ENCODE measurements at regions not wholly inside any gene's neighbourhood (a gene's known extent, or its start where the extent isn't known, plus 50 kb on each side); places are given as distances from the start of the nearest gene placed in this dataset.

DNA sequence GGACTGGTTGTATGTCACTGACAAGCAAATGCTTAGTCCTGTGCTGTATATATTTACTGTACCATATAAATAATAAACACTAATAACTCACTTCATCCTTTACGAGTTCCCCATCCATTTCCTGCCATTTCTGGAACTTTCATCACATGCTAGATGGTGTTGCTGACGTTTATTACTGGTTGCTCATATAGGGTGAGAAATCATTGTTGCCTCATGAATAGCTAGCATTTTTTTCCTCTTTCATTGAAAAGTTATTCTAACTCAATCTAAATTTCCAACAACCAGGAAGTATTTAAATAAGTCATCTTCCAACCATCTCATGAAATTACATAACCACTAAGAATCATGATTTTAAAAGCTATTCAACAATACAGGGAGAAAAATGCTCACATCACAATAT is 88.6 kb upstream of the RCN1 start:
- no peak for DNase-seq (ENCODE audit: low spot score)

DNA sequence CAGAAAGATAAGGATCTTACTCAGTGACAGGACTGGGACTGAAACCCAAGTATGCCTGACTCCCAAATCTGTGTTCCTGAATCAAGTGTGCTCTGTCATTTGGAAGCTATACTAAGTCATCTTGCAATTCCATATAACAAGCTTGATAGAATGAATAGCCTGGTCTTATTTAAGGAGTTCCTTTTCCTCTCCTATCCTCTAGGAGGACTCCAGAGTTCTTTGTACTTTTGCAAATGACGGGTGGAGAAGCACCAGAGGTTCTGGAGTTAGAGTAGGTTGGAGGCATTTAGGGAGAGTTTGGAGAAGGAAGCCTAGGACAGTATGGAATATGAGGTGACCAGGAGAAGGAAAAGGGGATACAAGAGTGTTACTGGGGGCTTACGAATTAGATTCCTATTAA is 92.9 kb upstream of the RCN1 start:
- DNase-seq (ENCODE audit: low spot score) = no peak

DNA sequence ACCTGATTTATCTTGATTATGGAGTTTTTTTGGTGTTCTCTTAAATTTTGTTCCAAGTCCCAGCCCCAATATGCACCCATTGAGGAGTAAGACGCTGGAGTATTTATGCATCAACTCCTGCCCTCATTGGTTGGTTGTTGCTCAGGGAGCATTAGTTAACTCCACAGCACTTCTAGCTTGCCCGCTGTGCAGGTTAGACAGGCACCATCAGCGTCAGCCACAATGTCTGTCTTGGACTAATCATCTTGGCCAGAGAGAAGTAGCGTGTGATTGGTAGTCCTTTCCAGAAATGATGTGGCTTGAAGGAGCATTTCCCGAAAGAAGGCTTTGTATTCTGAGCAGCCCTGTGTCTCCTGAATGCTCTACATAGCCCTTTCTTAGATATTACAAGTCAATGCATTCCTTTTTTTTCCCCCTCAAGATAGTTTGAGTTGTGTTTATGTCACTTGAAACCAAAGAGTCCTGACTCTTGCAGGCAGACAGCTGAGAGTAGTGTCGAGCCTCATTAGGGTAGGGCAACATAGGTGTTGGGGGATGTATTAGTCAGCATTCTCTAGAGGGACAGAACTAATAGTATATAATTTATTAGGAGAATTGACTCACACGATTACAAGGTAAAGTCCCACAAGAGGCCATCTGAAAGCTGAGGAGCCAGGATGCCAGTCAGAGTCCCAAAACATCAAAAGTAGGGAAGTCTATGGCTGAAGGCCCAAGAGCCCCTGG is 94.6 kb upstream of the RCN1 start:
- no peak for DNase-seq (ENCODE audit: low spot score)

DNA sequence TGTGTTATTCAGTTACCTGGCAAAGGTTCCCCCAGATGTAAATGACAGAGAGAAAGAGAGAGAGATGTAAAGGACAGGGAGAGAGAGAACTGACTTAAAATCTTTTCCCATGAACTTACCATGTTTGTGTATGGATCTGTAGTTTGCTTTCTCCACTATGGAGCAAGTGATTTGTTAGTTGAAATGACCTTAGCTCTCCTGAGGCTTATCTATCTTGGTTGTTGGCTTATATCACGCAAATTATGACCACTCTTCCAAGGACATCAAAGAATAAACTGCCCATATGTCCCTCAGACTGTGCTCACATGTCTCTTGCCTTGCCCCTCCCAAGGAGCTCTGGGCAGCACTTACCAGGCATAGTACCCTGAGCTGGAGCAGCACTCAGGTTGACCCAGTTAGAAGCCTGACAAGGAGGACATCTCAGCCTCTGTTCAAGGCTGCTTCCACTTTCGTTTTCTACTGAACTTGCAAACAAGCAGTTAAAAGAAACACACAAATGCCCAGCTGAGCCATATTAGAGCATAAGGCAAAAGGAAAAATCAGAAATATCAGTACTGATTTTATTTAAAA is 95.3 kb upstream of the RCN1 start:
- DNase-seq (ENCODE audit: low spot score) = no peak

DNA sequence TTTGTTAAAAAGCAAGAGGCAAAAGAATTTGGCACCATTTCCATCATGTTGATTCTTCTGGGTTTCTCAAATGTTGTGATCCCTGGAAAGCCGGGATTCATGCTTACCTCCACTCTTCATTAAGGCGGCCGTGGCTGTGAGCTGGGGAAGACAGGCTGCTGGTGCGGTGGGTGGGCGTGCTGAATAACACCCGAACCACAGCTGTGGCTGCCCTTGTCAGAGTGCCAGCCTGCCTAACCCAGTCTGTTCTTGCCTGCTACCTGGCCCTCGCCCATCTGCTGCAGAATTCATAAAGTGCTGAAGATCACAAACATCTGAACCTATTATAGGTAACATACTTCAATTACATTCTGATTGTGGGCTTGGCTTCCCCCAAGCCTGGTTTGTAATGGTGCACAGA is 95.8 kb upstream of the RCN1 start:
- DNase-seq (ENCODE audit: low spot score) = no peak

DNA sequence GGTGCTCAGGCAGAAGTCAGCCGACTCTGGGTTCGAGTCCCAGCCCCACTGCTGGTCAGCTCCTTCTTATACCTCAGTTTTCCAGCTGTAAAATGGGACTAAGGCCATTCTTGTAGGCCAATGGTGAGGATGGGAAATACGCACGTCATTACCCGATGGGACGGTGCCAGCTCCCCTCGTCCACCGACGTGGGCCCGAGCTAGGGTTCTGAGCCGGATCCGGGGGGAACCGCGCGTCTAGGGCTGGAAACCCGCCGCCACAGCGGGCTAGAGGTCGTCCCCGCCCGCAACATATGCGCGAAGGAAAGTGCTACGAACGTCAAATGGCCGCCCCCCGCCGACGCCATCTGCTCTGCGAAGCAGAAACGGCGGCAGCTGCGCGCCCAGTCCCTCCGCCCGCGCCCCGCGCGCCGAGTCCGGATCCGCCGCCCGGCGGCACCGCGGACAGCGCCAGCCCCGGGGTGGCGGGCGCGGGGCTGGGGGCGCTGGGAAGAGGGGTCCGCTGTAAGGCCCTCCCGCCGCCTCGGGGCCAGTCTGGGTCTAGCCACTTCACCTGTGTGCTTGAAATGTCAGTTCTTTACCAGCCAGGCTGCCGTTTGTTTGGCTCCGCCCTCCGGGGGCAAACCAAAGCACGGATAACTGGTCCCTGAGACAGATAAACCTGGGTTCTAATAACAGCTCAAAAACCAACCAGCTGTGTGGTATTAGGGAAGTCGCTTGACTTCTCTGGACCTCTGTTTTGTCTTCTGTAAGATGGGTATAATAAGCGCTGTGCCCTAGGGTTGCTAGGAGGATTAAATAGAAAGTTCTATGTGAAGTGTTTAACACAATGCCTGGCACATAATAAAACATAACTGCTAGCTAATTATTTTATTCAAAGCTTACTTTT is 103.5 kb upstream of the RCN1 start:
- DNase-seq (ENCODE audit: low spot score) = no peak

DNA sequence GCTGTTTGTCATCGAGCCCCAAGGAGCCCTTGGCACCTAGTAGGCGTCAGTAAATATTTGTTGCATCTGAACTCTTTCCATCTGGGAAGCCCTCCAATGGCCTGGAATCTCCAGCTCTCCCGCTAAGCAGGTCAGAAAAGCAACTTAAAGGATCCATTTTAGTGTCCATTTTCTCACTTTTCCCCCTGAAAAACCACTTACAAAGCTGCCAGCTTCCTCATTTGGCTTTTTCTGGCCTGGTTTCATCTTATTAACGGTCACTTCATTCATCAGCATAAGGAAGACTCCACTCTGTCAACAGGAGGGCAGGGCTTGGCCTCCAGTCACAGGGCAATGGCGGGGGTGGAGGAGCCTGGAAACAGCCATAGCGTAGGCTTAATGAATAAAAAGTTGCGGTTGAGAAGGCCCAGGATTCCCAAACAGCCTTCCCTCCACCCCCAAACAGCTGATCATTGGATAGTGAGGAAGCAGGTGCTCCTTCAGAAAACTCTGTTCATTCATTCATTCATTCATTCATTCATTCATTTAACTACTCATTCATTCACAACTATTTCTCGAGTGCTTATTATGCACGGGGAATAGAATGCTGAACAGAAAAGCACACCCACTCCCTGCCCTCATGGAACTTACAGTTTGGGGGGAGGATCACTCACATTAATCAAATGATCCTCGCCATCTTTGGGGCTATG is 104.5 kb upstream of the RCN1 start:
- DNase-seq (ENCODE audit: low spot score) = no peak

DNA sequence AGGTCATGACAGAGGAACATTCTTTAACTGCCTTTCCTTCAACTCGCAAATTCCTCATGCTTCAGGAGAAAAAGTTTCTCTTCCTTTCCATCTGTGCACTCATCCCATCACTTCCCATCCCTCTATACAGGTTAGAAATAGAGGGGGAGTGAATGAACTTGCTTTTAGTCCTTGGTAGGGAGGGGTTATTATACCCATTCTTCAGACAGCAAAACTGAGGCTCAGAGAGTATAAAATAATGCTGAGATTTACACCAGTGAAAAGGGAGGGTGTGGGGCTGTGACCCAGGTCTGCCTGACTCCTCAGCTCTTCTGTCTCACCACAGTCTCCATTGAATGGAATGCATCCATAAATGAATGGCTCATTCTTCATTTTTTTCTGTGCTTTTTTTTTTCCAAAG is 109.4 kb upstream of the RCN1 start:
- no peak for DNase-seq (ENCODE audit: low spot score)

DNA sequence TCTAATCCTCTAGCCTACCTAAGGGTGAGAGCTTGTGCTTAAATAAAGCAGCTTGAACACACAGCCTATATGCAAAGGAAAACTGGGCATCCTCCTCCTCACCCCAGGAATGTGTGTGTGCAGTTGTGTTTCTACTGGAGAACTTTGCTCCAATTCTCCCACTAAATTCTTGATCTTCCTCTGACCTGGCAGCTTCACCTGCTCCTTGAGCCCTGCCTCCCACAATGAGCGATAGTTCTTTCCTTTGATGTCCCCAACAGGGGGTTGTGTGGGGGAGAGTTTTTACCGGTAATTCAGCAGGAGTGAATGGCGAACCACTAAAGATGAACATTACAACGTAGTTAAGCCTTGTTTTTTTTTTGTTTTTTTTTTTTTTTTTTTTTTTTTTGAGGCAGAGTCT is 113.5 kb upstream of the RCN1 start:
- DNase-seq (ENCODE audit: low spot score) = no peak

DNA sequence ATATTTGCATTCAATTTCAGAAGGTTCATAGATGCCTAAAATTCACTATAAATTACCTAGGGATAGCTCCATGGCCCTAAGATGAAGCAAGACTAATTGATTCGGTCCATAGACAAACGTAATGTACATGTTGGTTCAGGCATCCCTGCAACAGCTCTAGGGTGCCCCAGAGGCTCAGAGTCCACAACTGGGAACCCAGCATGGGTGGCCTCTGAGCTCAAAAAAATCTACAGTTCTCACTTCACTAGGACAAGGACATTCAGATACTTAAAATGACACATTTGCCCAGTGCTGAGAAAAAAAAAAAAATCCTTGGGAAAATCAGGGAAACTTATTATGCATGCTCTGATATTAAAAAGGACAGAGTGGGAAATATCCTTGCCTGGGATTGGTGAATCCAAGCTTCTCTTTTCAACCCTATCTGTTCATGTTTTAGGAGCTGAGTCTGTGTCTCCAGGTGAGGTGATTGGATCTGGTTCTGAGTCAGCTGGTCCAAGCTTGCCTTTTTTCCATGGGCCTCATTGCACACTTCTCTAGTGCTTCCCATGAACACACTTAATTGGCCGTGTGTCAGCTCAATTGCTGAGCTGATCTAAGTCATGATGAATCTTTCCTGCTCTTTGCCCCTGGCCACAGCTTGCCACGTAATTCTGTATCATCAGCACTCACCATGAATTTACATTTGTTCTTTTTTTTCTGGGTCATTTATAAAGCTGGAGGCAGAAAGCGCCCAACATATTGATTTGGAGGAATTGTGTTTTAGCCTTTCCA is 116.3 kb upstream of the RCN1 start:
- peak; percentile 91 for DNase-seq (ENCODE audit: low spot score)

DNA sequence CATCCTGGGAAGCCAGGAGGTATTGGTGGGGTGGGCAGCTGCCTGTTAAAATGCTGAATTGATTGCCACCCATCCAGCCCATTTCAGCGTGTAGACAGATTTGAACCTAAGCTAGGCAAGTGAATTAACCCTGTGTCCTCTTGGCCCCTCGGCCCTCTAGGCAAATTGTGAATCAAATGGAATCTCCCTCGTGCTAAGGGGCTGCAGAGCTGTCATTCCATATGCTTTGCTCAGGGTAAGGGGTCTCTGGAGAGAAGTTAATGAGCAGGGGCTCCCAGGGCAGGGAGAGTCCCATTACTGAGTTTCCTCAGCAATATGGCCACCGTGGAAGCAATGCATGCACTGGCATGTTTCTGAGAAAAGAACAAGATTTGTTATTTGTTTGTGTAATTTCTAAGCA is 117.7 kb upstream of the RCN1 start:
- no peak for DNase-seq (ENCODE audit: low spot score)

DNA sequence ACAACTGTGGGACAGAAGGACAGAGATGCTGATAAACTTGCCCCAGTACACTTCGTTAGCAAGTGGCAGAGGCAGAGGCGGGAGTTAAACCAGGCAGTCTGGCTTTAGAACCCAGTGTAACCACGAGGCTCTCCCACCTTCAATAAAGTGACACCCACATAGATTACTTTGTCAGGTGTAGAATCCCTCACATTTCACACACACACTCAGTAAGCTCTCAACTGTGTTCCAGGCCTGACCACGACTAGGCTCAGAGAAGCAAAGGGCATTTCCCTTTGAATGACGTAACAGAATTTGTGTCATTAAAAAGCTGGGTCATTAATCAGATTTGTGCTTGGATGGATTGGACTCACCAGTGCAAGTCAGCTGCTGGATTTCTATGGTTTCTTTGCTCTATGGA is 118.3 kb upstream of the RCN1 start:
- DNase-seq (ENCODE audit: low spot score) = peak; percentile 36

DNA sequence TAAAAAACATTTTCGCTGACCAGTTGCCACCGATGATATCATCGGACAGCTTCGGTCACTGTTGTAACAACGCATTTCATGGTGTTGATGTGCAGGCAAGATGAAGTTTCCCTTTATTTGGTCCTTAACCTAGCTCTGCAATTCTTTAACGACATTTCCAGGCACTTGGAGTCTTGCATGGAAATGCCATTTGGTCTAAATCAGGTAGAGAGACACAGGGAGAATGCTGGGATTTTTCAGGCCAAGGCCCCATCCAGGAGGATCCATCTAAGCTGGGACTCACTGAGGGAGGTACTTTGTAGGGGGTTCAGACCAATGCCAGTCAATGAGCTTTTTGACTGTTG is 121.5 kb upstream of the RCN1 start:
- no peak for DNase-seq (ENCODE audit: low spot score)

DNA sequence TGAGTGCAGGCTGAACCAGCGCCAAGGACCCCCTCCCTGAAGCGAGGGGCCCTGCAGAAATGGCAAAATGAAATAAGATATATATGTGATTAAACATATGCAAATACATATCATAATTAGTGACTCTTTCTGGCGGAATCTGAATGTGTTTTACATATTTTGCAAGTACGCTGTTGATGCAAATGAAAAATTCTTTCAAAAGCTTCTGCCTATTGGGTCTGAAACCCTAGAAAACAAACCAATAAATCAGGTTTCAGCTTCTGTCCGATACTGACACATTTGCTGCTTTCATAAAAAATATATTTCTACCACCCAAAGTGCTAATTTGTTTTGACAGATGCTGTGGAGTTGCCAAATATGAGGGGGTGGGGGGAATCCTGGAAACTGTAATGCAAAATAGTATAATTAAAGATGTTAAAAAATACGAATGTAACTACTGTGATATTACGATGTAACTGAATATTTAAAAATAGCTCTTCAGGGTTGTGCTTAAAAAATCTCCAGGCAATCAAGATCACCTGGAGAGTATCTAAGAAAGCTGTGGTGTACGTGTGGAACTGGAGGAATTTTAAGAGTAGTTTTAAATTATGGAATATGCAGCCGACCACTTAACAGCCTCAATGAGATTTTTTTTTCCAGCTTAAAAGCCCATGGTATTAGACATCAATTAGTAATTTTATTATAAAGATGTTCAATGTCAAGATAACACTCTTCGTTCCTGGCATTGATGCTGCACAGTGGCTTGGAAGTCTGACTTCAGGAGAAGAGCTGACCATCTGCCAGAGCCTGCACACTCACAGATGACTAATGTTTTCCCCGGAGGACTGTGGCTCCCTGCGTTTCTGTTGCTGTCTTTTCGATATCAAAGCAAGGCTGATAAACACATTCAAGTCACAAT is 122.2 kb upstream of the RCN1 start:
- peak; percentile 14 for DNase-seq (ENCODE audit: low spot score)

DNA sequence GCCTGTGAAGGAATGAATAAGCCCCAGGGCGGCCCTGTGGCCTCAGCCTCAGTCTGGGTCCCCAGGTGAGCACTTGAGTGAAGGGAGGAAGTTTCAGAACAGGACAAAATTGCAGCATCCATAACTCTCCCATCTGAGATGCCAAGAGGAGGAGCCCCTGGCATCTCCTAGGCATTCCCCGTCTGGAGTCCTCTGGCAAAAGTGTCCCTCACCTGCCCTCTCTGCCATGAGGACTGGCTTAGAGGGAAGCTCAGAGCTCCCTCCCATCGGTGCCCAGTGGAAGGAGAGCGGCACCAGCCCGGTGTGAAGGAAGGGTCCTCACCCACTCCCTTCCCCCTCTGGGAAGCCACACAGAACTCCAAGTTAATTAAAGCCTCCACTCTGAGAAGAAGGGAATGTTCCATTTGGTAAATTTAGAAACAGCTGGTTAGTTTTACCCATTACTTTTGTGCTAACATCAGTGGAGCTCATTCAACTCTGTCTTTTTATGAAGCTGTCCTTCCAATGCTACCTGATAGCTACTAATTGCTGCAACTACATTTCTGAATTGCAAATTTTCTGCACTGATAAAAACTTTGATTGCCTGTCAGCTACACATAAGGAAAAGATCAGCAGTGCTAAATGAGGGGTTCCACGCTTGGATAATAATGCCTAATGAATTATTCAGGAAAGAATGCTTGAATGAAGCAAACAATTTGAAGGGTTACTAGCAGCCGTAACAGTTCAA is 123.3 kb upstream of the RCN1 start:
- no peak for DNase-seq (ENCODE audit: low spot score)

DNA sequence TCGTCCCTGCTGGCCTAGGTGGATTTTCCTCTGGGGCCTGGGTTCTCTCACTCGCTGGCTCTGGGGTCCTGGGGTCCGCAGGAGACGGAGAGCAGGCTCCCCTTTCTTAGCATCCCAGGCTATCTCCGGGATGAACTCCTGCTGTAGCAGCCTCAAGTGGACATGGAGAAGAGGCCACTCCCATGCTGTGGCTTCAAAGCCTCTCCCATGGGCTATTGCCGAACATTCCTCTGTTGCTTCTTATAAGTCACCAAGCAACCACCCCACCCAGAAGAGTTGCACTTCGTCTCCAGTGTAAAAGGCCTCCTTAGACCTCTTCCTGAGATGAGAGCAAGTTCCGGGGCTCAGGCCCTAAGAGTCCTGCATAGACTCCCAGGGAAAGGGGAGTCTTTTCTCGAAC is 124.0 kb upstream of the RCN1 start:
- no peak for DNase-seq (ENCODE audit: low spot score)

DNA sequence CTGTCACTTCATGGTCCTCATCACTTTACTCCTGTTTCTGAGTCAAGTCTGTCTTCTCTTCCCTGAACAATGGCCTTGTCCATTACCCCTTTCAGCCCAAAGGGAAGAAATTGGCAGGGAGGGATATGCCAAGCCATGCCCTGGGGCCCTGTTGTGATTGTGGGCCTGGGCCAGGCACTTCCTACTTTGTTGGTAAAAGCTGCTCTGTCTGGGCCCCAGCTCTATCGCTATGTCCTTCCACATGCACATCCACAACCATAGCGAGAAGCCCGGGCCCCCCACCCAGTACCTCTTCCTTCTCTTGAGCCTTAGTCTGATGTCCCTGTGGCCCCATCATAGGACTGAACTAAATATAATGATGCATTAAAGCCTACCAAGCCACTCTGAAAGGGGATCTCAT is 126.7 kb upstream of the RCN1 start:
- no peak for DNase-seq (ENCODE audit: low spot score)

DNA sequence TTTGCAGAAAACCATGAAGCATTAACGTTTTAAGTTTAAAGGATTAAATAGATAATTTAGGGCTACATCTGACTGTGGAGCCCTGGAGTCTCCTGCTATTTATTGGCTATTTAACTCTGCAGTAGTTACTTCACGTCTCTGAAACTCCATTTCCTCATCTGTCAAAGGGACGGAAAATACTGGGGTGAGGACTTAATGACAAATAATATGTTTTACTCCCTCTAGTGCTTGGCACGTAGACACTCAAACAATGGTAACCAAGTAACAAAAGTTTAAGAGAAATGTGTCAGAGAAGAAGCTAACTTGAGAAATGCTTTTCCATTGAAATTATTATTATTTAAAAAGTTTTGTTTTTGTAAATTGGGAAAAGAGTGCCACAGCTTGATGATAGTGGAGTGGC is 130.7 kb upstream of the RCN1 start:
- DNase-seq (ENCODE audit: low spot score) = no peak

DNA sequence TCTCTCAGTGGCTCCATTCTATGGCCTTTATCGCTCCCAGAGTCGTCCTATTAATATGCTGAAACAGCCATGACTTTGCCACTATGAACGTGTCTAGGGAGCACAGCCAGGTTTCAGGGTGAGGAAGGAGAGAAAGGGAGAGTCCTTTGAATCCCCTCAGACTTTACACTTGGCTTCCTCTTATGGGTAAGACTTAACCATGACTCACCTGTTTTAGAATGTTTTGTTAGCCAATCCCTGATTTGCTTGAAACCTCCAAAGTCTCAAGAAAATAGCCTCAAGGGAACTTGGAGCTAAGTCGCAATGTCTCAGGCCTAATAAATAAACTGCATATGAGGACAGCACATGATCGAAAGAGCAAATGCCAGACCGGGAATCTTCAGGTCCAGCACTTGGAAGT is 131.2 kb upstream of the RCN1 start:
- DNase-seq (ENCODE audit: low spot score) = peak; percentile 53

DNA sequence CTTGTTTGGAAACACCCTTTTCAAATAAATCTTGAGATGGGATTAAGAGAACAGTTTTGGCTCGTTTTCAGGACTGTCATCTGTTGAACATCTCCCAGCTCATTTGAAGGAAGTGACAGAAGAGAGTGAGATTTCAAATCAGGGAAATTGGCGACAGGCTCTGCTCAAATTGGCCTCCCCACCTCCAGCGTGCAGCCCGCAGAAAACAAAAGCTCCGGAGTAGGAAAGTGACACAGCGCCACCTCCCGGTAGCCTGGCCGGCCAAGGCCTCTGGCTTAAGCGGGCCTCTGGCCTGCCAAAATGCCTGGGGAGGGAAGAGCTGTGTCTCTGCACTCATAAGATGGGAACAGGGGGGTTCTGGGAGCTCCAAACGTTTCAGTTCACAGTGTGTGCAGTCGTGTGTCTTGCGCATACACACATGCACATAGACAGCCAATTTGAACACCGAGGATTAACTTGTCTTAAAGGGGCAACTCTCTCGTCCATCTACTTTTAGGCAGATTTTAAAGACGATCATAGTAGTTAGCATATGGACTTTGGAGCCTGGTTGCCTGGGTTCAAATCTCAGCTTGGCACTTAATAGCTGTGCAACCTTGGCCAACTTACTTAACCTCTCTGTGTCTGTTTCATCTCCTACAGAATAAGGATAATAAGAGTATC is 132.7 kb upstream of the RCN1 start:
- peak; percentile 52 for DNase-seq (ENCODE audit: low spot score)

All from kidney tubule cell (primary cell).